H1 (cell line): ENCODE measurements at regions not wholly inside any gene's neighbourhood (a gene's known extent, or its start where the extent isn't known, plus 50 kb on each side); places are given as distances from the start of the nearest gene placed in this dataset.

Experiments used
- CHD7 ChIP-seq: fragments of 300-600 bp; sonication (generic); IDR thresholded peaks from 2 replicates; pipeline ENCODE4 v1.7.1; 2012; ENCODE audit warnings: low read length, moderate library complexity, mild to moderate bottlenecking, inconsistent platforms; ENCODE audit not compliant: insufficient replicate concordance

GRCh38 chr1:5165762-5166161, 511.4 kb downstream of the AJAP1 start (continued):
- TF ChIP-seq CHD7: no peak
- TF ChIP-seq, all 59 proteins: peak for 0
